ENCODE measurements at regions not wholly inside any gene's neighbourhood (a gene's known extent, or its start where the extent isn't known, plus 50 kb on each side); places are given as distances from the start of the nearest gene placed in this dataset.

GRCh38 chr9:87071473-87071872 lies 124.2 kb upstream of the GAS1 start:
- no peak for TF ChIP-seq CTCF (conservative IDR thresholded peaks at IDR 0.05; ENCODE audit: low read depth, low read length)
- DNase-seq (ENCODE audit: low read depth): no peak
- H3K4me3 ChIP-seq (ENCODE audit: low read depth, low read length): no peak overlapping the region

- TF ChIP-seq CTCF (conservative IDR thresholded peaks at IDR 0.05; ENCODE audit: low read depth, low read length): no peak
- H3K4me3 ChIP-seq (ENCODE audit: low read depth, low read length): no peak overlapping the region
- DNase-seq (ENCODE audit: low read depth): no peak
These were observed 126.4 kb upstream of the GAS1 start for GRCh38 chr9:87073692-87074091.

GRCh38 chr9:87075537-87075936 lies 128.2 kb upstream of the GAS1 start:
- no peak overlapping the region for H3K4me3 ChIP-seq (ENCODE audit: low read depth, low read length)
- no peak for TF ChIP-seq CTCF (conservative IDR thresholded peaks at IDR 0.05; ENCODE audit: low read depth, low read length)
- DNase-seq (ENCODE audit: low read depth): no peak

- no peak overlapping the region for H3K4me3 ChIP-seq (ENCODE audit: low read depth, low read length)
- TF ChIP-seq CTCF (conservative IDR thresholded peaks at IDR 0.05; ENCODE audit: low read depth, low read length): no peak
- DNase-seq (ENCODE audit: low read depth): peak; percentile 39
These were observed 129.5 kb upstream of the GAS1 start for GRCh38 chr9:87076825-87077224.

- no peak overlapping the region for H3K4me3 ChIP-seq (ENCODE audit: low read depth, low read length)
- TF ChIP-seq CTCF (conservative IDR thresholded peaks at IDR 0.05; ENCODE audit: low read depth, low read length): no peak
- no peak for DNase-seq (ENCODE audit: low read depth)
These were observed 130.7 kb upstream of the GAS1 start for GRCh38 chr9:87077986-87078385.

GRCh38 chr9:87080512-87081264 lies 133.4 kb upstream of the GAS1 start:
- H3K4me3 ChIP-seq (ENCODE audit: low read depth, low read length): no peak overlapping the region
- peak; percentile 56 for TF ChIP-seq CTCF (conservative IDR thresholded peaks at IDR 0.05; ENCODE audit: low read depth, low read length)
- peak; percentile 52 for DNase-seq (ENCODE audit: low read depth)

GRCh38 chr9:87081503-87081902 lies 134.2 kb upstream of the GAS1 start:
- no peak for TF ChIP-seq CTCF (conservative IDR thresholded peaks at IDR 0.05; ENCODE audit: low read depth, low read length)
- no peak overlapping the region for H3K4me3 ChIP-seq (ENCODE audit: low read depth, low read length)
- no peak for DNase-seq (ENCODE audit: low read depth)

Data from choroid plexus epithelial cell (primary cell).